LoVo (cell line): ENCODE measurements at regions not wholly inside any gene's neighbourhood (a gene's known extent, or its start where the extent isn't known, plus 50 kb on each side); places are given as distances from the start of the nearest gene placed in this dataset.
"Not testable (repeated sequence)": the region's sequence is repeated elsewhere in the genome, so short reads cannot be mapped to it uniquely, and the experiment has no call there.

ENCODE experiments used
- DNase-seq: peaks from one replicate; pipeline ENCODE4 v3.0.0-alpha.2; 2016; ENCODE audit warnings: low spot score

DNA sequence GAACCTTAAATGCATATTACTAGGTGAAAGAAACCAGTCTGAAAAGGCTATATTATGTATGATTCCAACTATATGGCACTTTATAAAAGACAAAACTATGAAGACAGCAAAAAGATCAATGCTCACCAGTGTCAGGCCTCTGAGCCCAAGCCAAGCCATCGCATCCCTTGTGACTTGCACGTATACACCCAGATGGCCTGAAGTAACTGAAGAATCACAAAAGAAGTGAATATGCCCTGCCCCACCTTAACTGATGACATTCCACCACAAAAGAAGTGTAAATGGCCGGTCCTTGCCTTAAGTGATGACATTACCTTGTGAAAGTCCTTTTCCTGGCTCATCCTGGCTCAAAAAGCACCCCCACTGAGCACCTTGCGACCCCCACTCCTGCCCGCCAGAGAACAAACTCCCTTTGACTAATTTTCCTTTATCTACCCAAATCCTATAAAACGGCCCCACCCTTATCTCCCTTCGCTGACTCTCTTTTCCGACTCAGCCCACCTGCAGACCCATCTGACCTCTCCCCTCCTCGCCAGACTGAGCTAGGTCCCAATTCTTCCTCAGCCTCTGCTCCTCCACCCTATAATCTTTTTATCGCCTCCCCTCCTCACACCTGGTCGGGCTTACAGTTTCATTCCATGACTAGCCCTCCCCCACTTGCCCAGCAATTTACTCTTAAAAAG is 1239.5 kb downstream of the OLFM4 start:
- not testable (repeated sequence) for DNase-seq

DNA sequence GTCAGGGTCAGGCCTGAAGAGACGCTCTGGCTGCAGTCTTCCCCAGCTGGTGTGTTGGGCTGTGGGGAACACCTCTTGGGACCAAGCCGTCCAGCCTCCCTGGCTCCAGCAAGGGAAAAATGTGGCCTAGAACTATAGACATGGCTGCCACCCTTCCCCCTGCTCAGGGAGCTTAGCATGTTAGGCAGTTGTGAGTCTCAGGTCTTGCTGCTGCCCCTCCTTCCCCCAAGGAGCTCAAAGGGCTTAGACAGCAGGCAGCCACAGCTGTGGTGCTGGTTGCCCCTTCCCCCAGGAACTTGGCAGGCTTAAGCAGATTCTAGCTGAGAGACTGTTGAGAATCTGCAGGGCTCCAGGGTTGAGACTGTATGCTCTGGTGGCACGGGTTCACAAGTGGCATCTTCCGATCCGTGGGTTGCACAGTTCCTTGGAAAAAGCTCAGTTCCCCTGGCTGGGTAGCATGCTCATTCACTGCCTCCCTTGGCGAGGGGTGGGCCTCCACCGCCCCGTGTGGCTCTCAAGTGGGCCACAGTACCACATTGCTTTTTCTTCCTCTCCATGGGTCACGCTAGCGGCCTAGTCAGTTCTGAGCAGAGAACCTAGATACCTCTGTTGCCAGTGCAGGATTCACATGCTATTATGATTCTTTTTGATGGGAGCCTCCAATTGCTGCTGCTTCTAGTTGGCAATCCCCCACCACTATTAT is 1258.6 kb downstream of the OLFM4 start:
- no peak for DNase-seq

DNA sequence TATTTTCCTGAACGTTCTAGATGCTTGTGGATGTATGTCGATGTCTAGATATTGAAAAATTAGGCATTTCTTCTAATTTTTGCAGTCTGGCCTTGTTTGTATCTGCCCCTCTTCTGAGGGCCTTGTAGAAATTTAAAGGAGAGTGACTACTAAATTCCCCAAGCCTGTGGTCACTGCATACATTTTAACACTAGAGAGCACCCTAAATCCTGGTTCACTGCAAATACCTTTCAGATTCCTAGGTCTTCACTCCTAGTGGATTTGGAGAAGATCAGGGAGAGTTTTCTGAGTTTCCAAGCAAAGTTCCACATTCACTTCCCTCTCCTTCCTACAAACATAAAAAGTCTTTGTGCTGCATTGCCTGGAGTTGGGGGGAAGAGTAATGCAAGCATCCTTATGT is 1272.5 kb downstream of the OLFM4 start:
- DNase-seq = no peak

DNA sequence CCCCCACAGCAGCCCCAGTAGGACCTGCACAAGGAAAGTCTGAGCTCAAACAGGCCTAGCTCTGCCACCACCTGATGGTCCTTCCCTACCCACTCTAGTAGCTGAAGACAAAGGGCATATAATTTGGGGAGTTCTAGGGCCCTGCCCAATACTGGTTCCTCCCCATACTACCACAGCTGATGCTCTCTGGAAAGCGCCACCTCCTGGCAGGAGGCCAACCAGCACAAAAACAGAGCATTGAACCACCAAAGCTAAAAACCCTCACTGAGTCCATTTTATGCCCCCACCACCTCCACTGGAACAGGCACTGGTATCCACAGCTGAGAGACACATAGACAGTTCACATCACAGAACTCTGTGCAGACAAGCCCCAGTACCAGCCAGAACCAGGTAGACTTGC is 1276.8 kb downstream of the OLFM4 start:
- no peak for DNase-seq

DNA sequence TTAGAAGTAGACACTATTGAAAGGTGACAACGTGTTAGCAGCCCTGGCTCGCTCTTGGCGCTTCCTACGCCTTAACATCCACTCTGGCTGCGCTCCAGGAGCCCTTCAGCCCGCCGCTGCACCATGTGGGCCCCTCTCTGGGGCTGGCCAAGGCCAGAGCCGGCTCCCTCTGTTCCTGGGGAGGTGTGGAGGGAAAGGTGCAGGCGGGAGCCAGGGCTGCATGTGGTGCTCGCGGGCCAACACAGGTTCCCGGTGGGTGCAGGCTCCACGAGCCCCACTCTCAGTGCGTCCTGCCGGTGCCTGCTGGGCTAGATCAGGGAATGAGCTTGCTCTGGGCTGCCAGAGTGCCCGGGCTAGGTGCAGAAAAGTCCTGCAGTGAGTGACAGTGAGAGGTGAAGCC is 1284.3 kb downstream of the OLFM4 start:
- DNase-seq = no peak

DNA sequence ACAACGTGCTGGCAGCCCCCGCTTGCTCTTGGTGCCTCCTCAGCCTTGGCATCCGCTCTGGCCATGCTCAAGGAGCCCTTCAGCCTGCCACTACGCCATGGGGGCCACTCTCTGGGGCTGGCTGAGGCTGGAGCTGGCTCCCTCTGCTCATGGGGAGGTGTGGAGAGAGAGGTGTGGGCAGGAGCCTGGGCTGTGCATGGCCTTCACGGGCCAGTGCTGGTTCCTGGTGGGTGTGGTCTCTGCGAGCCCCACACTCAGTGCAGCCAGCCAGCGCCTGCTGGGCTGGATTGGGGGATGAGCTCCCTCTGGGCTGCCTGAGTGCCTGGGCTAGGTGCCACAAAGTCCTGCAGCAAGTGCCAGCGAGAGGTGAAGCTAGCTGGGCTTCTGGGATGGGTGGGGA is 1289.1 kb downstream of the OLFM4 start:
- DNase-seq = no peak

DNA sequence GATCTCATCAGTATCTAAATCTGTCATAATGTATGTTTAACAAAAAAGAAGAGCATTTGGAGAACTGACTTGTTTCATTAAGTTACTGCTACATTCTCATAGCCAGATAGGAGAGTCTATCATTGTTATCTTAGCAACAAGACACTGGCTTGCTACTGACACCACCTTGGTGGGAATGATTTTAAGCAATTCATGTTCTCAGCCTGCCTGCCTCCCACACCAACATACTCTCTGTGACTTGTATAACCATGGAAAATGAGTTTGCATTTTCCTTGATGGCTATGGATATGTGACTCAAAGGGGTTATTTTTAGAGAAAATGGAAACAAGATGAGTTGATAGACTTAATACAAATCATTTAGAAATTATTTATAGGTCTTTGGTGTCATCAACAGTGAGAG is 1308.9 kb downstream of the OLFM4 start:
- no peak for DNase-seq

DNA sequence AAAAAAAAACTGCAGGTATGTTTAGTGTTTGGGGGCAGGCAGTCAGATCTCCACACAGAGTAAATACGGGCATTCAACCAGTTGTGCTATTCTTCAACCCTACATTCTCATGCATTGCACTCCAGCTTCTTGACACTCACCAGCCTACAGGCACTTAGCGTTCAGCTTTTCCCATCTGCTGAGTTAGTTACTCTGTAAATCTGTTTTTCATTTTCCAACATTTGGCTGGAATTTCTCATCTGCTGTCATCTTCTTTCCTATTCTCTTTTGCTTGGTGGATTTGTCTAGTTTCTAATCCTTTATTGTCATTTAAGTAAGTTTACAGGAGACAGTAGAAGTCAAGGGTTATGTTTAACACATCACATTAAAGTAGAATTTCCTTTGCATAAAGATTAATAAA is 1318.9 kb downstream of the OLFM4 start:
- DNase-seq = no peak

DNA sequence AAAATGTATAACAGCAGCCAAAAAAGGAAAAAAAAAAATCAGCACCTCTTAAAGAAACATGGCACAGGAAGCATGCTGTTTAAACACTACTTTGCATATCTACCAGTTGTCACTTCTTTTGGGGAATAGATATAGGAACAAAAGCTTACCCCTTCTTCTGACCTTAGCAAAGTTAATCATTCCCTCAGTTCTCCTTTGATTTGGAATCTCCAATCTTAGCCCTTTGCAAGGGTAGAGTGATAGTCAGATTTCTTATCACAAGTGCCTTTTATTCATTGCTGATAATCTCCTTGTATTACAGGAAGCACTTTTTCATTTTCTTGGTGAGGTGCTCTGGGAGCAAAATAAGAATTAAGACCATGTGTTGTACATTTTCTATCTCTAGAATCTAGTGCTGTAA is 1327.6 kb downstream of the OLFM4 start:
- no peak for DNase-seq

DNA sequence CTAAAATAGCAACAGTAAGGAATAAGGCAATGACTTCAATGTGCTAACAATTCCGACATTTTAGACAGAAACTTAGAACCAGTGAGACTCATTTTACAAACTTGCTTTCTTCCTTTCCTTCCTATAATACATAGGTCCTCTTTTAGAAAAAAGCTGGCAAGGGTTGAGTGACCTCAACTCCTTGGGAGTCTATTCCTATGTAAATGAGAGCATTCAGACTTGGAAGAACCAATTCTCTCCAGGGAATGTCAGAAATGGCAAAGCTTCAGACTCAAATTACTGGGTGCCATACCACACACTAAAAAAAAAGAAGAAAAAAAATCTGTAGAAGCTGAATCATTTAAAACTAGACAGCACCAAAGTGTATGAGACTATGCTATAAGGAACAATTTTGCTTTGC is 1328.2 kb downstream of the OLFM4 start:
- no peak for DNase-seq

DNA sequence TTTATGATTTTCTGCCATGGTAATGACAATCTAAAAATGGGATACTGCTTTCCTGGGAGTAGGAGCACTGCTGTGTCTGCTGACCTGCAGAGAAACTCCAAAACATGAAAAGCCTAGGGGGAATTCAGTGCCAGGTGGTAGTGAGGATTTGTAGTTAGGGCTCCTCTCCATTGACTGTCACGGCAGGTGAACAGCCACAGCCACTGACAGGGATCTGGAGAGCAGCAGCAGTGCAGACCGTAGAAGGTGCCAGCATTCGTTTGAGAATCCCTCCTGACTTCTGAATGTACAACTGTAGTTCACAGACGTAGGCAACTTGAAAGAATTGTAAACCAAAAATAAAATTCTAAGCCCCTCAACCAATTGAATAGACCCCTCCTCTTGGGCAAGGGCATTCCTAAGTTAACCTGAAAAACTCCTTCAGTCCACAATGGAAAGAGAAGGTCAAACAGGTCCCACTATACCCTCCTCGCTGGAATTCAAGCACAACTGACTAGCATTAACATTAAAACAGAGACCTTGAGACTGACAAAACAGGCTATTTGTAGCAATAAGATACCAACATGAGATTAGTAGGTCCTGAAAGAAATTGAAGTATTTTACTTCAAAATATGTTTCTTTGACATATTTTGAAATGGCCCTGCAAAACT is 1328.8 kb downstream of the OLFM4 start:
- no peak for DNase-seq

DNA sequence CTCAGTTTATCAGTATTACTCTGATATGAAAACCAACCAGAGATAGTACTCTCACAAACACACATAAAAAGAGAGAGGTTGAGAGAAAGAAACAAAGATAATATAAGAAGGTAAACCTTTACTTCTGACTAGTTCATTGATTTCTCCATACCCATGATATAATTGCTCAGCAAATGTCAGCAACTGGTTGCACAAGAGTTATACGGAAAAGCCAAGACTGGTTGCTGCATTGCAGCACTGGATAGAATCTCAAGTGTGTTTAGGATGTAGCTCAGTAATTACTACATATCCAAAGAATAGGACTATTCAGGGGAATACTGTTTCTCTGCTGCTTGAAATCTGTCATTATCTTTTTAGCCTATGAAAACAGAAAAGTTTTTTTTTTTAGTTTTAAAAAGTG is 1332.8 kb downstream of the OLFM4 start:
- no peak for DNase-seq

DNA sequence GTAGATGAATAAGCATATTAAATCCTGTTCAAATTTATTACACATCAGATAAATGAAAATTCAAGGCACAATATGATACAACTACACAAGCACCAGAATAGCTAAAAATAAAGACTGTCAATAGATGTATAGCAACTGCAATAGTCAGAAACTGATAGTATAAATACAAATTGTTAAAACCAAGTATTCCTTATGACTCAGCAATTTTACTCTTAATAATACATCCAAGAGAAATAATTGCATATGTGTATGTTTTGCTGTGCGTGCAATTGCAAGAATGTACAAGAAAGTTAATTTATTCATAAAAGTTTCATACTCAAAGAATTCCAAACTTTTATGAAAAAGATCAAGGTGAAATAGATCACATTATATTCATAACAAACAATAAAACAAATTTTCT is 1338.1 kb downstream of the OLFM4 start:
- no peak for DNase-seq

DNA sequence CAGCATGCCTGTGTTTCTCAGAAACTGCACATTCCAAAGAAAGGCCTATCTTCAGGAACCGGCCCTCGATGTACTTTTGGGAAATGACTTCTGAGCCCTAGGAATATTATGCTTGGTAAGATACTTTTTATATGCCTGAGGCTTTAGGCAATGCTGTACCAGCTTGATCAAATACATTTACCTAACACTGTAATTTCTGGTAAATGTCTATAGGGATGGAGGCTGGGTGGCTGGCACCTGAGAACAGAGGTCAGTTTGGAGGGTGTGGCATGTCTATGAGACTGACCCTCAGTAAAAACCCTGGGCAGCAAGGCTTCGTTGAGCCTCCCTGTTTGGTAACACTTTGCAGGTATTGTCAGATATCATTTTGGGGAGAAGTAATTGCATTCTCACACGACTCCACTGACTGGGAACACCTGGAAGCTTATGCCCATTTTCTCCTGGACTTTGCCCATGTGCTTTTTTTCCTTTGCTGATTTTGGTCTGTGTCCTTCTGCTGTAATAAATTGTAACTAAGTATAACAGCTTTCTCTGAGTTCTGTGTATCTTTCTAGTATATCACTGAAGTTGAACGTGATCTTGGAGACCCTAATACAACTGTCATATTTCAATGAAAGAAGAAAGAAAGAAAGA is 1339.1 kb downstream of the OLFM4 start:
- DNase-seq = no peak

DNA sequence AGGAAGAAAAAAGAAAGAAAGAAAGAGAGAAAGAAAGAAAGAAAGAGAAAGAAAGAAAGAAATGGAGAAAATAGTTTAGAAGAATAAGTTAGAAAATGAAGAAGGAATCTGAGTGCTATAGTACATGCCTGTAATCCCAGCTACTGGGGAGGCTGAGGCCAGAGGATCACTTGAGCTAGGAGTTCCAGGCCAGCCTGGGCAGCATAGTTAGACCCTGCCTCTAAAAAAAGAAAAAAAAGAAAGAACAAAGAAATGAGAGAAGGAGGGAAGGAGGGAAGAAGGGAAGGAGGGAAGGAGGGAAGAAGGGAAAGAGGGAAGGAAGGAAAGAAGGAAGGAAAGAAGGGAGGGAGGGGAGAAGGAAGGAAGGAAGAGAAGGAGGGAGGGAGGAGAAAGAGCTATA is 1339.8 kb downstream of the OLFM4 start:
- DNase-seq = no peak

DNA sequence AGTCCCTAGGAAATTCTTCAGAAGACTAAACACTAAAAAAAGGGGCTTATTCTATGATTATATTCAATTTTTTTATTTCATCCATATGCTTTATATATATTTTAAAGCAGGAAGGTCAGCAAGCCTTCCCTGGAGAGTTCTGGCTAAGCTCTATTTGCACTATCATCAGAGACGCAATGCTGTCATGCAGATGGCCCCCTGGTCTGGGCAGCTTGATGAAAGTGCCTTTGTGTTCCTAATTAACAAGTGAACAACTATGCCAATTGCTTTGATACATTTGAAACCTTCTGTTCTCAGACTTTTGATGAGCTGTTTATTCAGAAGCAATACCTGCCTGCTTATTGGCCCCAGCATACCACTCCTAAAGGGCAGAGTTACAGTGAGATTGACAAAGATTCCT is 1344.6 kb downstream of the OLFM4 start:
- no peak for DNase-seq

DNA sequence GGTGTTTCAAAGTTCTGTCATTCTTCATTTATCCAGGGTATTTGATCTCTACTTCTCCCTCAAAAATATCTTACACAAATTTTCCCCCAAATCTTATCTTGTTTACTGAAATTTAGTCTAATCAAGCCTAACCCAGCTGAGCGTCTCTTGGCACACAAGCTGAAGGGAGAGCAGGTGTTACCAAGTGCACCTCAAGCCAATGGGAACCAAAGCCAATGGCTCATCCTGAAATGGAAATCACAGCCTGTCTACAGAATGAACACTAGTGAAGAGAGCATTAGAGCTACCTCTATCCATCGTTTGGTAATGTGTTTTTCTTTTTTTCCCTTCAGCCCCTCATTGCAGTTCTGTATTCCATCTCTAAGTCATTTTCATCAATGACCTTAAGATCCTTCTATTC is 1350.8 kb downstream of the OLFM4 start:
- no peak for DNase-seq

DNA sequence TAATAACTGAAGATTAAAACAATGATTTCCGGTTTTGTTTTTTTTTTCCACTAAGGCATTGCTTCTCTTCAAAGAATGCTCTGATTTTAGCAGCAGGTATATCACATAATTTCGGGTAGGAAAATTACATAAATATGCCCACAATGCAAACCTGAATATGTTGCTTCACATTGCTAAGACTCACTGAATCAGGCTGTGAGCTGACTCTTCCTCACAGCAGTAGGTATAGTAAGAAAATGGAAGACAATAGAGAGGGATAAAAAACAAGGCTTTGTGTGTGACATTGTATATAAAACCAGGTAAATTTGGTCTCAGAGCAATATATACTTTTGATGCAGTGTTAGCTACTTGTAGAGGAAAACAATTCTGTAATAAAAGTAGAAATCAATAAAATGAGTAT is 1355.0 kb downstream of the OLFM4 start:
- DNase-seq = no peak

DNA sequence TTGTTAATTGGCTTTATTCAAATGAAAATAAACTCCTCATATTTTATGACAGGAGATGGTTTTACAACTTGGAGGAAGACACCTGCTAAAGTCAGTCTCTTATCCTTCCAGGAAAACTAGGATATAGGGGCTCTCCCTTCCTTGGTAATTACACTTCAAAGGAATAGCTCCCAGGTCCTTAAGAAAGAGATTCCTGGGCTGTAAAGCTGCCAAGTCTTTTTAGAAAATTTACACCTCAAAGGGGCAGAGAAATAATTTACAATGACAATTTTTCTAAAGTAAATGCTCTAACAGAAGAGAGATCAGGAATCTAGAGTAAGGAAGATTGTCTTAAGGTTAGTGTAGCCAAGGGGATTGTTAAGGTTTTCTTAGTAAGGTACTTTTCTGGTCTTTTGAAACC is 1359.0 kb downstream of the OLFM4 start:
- DNase-seq = no peak

DNA sequence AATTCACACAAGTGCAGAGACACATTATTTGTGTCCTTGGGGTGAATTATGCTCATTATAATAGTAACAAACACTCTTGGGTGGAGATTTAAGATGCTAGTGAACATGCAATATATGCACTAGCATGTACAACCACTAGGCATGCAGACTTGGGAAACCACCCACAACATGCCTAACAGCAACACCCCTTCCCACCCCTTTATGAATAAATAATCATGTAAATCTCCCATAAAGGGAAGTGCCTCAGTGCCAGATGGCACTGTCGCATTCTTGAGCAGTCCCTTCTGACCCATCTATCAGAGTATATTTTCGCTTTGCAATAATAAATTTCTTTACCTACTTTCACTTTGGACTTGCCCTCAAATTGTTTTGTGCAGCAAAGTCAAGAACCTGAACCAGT is 1362.2 kb downstream of the OLFM4 start:
- no peak for DNase-seq

DNA sequence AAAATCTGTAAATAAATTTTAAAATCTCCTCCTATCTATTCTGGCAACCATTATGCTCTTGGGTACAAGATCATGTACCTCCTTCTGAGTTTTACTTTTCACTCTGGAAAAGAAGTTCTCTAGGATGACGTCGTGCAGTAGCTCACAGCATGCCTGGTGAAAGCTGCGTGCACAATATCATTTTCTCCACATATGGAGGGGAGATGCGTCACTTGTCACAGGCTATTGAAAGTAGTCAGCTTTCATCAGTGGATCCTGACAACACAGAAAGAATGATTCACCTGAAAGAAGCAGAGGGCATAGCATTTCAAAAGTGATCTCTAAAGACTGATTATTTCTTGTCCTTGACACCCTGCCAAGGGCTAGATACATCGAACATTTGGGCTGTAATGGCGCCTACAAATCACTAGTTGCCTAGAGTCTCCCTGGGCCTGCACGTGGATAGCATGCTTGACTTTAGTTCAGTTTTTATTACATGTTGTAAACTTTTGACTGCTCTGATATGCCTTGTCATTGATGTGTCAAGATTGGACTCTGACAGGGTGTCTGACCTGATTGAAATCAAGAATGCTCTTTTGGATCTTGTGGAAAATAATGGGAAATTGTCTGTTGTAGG is 1365.6 kb downstream of the OLFM4 start:
- DNase-seq = no peak

DNA sequence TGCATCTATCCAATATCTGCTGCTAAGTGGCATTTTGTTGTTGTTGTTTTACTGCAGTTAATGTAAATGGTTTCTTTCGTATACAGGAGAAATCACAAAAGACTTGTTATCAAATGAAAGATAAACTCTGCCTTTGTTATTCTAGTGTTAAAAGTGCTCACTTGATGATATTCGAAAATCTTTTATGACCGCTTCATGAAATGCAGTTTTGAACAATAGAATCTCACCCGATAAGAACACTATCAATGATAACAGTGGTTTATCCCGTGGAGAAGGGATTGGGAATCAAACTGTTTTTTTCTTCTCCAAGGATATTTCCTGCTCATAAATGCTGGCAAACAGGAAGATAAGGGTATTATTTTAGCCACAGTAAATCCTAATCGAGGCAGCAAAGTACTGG is 1366.3 kb downstream of the OLFM4 start:
- no peak for DNase-seq

DNA sequence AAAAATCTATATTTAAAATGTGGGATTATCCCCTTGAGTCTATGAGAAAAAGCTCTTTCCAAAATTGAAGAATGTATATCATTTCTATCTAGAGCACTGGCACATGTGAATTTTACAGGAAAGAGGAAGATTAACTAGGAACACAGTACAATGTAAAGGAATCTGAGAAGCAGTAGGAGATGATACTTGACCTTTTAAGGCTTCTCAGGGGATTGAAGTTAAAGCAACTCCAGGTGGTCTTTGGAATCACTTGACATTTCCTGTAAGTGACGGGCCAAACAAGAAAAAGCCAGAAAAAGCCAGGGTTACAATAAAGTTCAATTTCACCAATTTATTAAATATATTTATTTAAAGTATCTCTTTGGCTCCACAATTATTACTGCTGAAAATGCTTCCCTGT is 1373.9 kb downstream of the OLFM4 start:
- no peak for DNase-seq
